MM.1S (cell line): ENCODE measurements at regions not wholly inside any gene's neighbourhood (a gene's known extent, or its start where the extent isn't known, plus 50 kb on each side); places are given as distances from the start of the nearest gene placed in this dataset.

ENCODE experiments used
- CTCF ChIP-seq: fragments of 300-600 bp; sonication (generic); IDR thresholded peaks from 2 replicates; pipeline ENCODE4 v1.5.1; 2016; ENCODE audit warnings: antibody characterized with exemption, low read length, mixed read lengths
- EZH2 ChIP-seq: fragments of 300-600 bp; sonication (generic); optimal IDR thresholded peaks from 2 replicates; pipeline ENCODE3; 2017; ENCODE audit warnings: low read depth, mild to moderate bottlenecking, antibody characterized with exemption, low read length, mixed read lengths

GRCh38 chr10:112098682-112099081, 84.9 kb downstream of the GPAM start:
- TF ChIP-seq CTCF (no peak), EZH2 (no peak)
